ENCODE measurements at regions not wholly inside any gene's neighbourhood (a gene's known extent, or its start where the extent isn't known, plus 50 kb on each side); places are given as distances from the start of the nearest gene placed in this dataset.

DNA sequence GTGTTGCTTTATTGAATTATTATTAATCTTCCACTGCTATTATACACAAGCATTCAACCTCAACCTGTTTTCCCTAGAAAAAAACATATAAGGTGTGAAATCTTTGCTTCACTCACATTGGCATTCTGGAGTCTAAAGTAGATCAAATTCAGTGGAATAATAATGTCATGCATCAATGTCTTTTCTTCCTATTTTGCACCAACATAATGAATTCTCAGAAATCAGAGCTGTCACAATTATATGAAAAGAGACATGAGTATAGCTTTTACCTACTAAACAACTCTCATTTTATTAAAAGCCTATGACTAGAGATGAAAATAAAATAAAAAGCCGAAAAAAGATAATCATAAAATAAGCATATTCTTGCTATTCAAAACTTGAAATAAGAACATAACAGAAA, 96.3 kb upstream of the QRFPR start:
- TF ChIP-seq, protein P1, sequence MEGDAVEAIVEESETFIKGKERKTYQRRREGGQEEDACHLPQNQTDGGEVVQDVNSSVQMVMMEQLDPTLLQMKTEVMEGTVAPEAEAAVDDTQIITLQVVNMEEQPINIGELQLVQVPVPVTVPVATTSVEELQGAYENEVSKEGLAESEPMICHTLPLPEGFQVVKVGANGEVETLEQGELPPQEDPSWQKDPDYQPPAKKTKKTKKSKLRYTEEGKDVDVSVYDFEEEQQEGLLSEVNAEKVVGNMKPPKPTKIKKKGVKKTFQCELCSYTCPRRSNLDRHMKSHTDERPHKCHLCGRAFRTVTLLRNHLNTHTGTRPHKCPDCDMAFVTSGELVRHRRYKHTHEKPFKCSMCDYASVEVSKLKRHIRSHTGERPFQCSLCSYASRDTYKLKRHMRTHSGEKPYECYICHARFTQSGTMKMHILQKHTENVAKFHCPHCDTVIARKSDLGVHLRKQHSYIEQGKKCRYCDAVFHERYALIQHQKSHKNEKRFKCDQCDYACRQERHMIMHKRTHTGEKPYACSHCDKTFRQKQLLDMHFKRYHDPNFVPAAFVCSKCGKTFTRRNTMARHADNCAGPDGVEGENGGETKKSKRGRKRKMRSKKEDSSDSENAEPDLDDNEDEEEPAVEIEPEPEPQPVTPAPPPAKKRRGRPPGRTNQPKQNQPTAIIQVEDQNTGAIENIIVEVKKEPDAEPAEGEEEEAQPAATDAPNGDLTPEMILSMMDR (IDR thresholded peaks at IDR 0.05) = no peak
- TF ChIP-seq POLR2A (IDR thresholded peaks at IDR 0.05) (no peak), EP300 (IDR thresholded peaks at IDR 0.05) (no peak)
